K562 (cell line): ENCODE measurements at regions not wholly inside any gene's neighbourhood (a gene's known extent, or its start where the extent isn't known, plus 50 kb on each side); places are given as distances from the start of the nearest gene placed in this dataset.

Source experiments
- ATAC-seq: fragments of 200-7000 bp; cut with Tn5 transposase; 3 replicates; pipeline ENCODE4 v1.9.1; 2020; ENCODE audit warnings: moderate library complexity
- BruUV-seq: library from RNA; stranded (reverse); fragments of 400-500 nt; replicated peaks from 2 replicates; lab custom pipeline; 2021; lab: Mats Ljungman, UMichigan
- CTCF ChIA-PET: fragments of 300-600 bp; formaldehyde crosslinking; extraction: SDS; loops from one replicate; lab custom pipeline; 2021; ENCODE audit warnings: low intra/inter-chr PET ratio; lab: Yijun Ruan, JAX
- POLR2A ChIA-PET: fragments of 300-600, 350-650 bp; sonication (Branson Sonifier 250); formaldehyde crosslinking; extraction: SDS; loops from one replicate; lab custom pipeline; 2021; ENCODE audit warnings: antibody characterized with exemption, inconsistent platforms; lab: Yijun Ruan, JAX
- DNase-seq, 4 experiments: peaks; one replicate each; pipeline versions ENCODE4 v3.0.0 to v3.0.0-alpha.2; 2011 to 2018; ENCODE audit warnings: low spot score in 3 of 4, mixed read lengths in 3 of 4; ENCODE audit errors: extremely low read depth in 1 of 4
- FAIRE-seq: peaks from 2 replicates; lab custom pipeline; 2011; peaks lifted over from hg19 to GRCh38; lab: Jason Lieb, UNC
- H2AFZ ChIP-seq: 2 replicates; pipeline ENCODE4 v1.6.0; 2011; ENCODE audit warnings: low read depth, low read length, control low read depth, inconsistent platforms
- H3K27ac ChIP-seq: fragments of 200-600 bp; 3 replicates; pipeline ENCODE4 v1.8.0; 2011; ENCODE audit warnings: low read depth, mild to moderate bottlenecking, control low read depth, inconsistent platforms, low read length, moderate library complexity, mixed read lengths; ENCODE audit errors: extremely low read depth
- H3K27me3 ChIP-seq, 2 experiments: fragments of 300-600 bp in 1 of 2; 2 replicates in 1 of 2; 3 replicates in 1 of 2; pipeline versions ENCODE4 v1.6.0 to v1.8.0; 2011; ENCODE audit warnings: inconsistent platforms in 2 of 2, low read length in 2 of 2, mild to moderate bottlenecking in 1 of 2, mixed read lengths in 1 of 2, moderate library complexity in 1 of 2; ENCODE audit not compliant: control insufficient read depth in 2 of 2, insufficient read depth in 2 of 2
- H3K36me3 ChIP-seq: fragments of 300-600 bp; 3 replicates; pipeline ENCODE4 v1.8.0; 2011; ENCODE audit warnings: mild to moderate bottlenecking, low read length, inconsistent platforms; ENCODE audit not compliant: control insufficient read depth, insufficient read depth
- H3K4me1 ChIP-seq, 2 experiments: fragments of 200-600 bp in 1 of 2; replicated peaks in 1 of 2; 2 replicates in 1 of 2; 3 replicates in 1 of 2; pipeline versions ENCODE4 v1.5.1 to v1.8.0; 2011; ENCODE audit warnings: inconsistent platforms in 2 of 2, low read length in 2 of 2, mild to moderate bottlenecking in 1 of 2, mixed read lengths in 1 of 2, moderate library complexity in 1 of 2; ENCODE audit not compliant: control insufficient read depth in 2 of 2, insufficient read depth in 2 of 2
- H3K4me2 ChIP-seq: 2 replicates; pipeline ENCODE4 v1.6.1; 2011; ENCODE audit warnings: low read length, control low read depth, inconsistent platforms, mixed read lengths; ENCODE audit not compliant: insufficient read depth
- H3K4me3 ChIP-seq: fragments of 200-600 bp; sonication (generic), shearing (Covaris generic); 2 replicates; pipeline ENCODE4 v1.5.1; 2016; ENCODE audit warnings: control low read depth, inconsistent platforms
- H3K79me2 ChIP-seq: fragments of 200-600 bp; 3 replicates; pipeline ENCODE4 v1.8.0; 2011; ENCODE audit warnings: low read length, inconsistent platforms; ENCODE audit not compliant: control insufficient read depth, insufficient read depth
- H3K9ac ChIP-seq, 2 experiments: 2 replicates each; pipeline versions ENCODE4 v1.6.0 to v1.6.1; 2011; ENCODE audit warnings: low read depth in 2 of 2, low read length in 2 of 2, control low read depth in 1 of 2, inconsistent platforms in 1 of 2, mild to moderate bottlenecking in 1 of 2, mixed read lengths in 1 of 2; ENCODE audit not compliant: insufficient read depth in 1 of 2
- H3K9me1 ChIP-seq: one replicate; pipeline ENCODE4 v1.6.0; 2011; ENCODE audit warnings: inconsistent platforms, mild to moderate bottlenecking, low read length, moderate library complexity; ENCODE audit not compliant: control insufficient read depth, insufficient read depth
- H3K9me3 ChIP-seq: replicated peaks from 2 replicates; pipeline ENCODE4 v1.5.1; 2011; ENCODE audit warnings: low read depth, low read length, inconsistent platforms; ENCODE audit not compliant: control insufficient read depth, insufficient read depth
- H4K20me1 ChIP-seq: replicated peaks from 2 replicates; pipeline ENCODE4 v1.6.1; 2011; ENCODE audit warnings: low read length, inconsistent platforms, mixed read lengths; ENCODE audit not compliant: control insufficient read depth, insufficient read depth
- ARNT ChIP-seq, 2 experiments: fragments of 450-650 bp; IDR thresholded peaks; 2 replicates each; pipeline ENCODE4 v1.6.1; 2016; ENCODE audit warnings: mild to moderate bottlenecking in 1 of 2
- CTBP1 ChIP-seq: fragments of 450-650 bp; IDR thresholded peaks from 2 replicates; pipeline ENCODE4 v1.6.1; 2016; ENCODE audit warnings: borderline replicate concordance
- EGR1 ChIP-seq: fragments of 450-650 bp; conservative IDR thresholded peaks from 2 replicates; pipeline ENCODE4 v1.6.1; 2017; ENCODE audit warnings: mild to moderate bottlenecking
- HNRNPH1 ChIP-seq: fragments of 200-400 bp; formaldehyde crosslinking; optimal IDR thresholded peaks from 2 replicates; pipeline ENCODE3; 2017; ENCODE audit warnings: low read depth, mild to moderate bottlenecking, low read length, moderate library complexity
- KLF6 ChIP-seq: fragments of 250-450 bp; sonication (Bioruptor Pico); IDR thresholded peaks from 2 replicates; pipeline ENCODE4 v1.4.0; 2020; ENCODE audit warnings: mild to moderate bottlenecking, moderate library complexity, borderline replicate concordance
- NEUROD1 ChIP-seq: fragments of 150-350 bp; IDR thresholded peaks from 2 replicates; pipeline ENCODE4 v1.6.1; 2014; ENCODE audit warnings: borderline replicate concordance, low read length, low read depth; ENCODE audit not compliant: partially characterized antibody
- NFE2L1 ChIP-seq: fragments of 450-650 bp; IDR thresholded peaks from 2 replicates; pipeline ENCODE4 v1.6.1; 2016; ENCODE audit warnings: missing genetic modification characterization, low read depth, mild to moderate bottlenecking, missing compliant biosample characterization, moderate library complexity, borderline replicate concordance
- POLR2G ChIP-seq: fragments of 200-400 bp; formaldehyde crosslinking; IDR thresholded peaks from 2 replicates; pipeline ENCODE4 v1.6.1; 2017; ENCODE audit warnings: low read depth, mild to moderate bottlenecking, antibody characterized with exemption, low read length, moderate library complexity
- SUPT5H ChIP-seq: fragments of 450-650 bp; IDR thresholded peaks from 2 replicates; pipeline ENCODE4 v1.6.1; 2016
- TRIM28 ChIP-seq: fragments of 450-650 bp; IDR thresholded peaks from 2 replicates; pipeline ENCODE4 v1.6.1; 2017
- ZC3H4 ChIP-seq: sonication (generic); formaldehyde crosslinking; IDR thresholded peaks from 2 replicates; pipeline ENCODE4 v1.9.0; 2021; ENCODE audit warnings: missing genetic modification reagents, borderline replicate concordance
- ZNF165 ChIP-seq: fragments of 250-450 bp; sonication (Bioruptor Pico); IDR thresholded peaks from 2 replicates; pipeline ENCODE4 v1.4.0; 2020; ENCODE audit warnings: borderline replicate concordance
- ZNF408 ChIP-seq: fragments of 250-450 bp; sonication (Bioruptor Pico); IDR thresholded peaks from 2 replicates; pipeline ENCODE4 v1.4.0; 2020; ENCODE audit warnings: low read depth, mild to moderate bottlenecking, moderate library complexity
- ZNF644 ChIP-seq: fragments of 200-800 bp; sonication (Bioruptor generic); IDR thresholded peaks from 2 replicates; pipeline ENCODE4 v1.6.1; 2016; ENCODE audit warnings: low read depth, missing genetic modification characterization, missing compliant biosample characterization
- WGBS: fragments of 100-300 bp; shearing (Covaris generic); methylation state at CpG from one replicate; pipeline ENCODE4 v1.1.6; 2016; ENCODE audit warnings: low coverage, mixed read lengths; ENCODE audit not compliant: insufficient coverage; ENCODE audit errors: missing lambda C conversion rate; 5-methylcytosine and 5-hydroxymethylcytosine counted together
- in situ Hi-C: fragments of 300-500 bp; cut with MboI; formaldehyde crosslinking; loops from 4 replicates; pipeline ENCODE4 v1.15.0; 2018; ENCODE audit warnings: inconsistent platforms, mixed read lengths
- intact Hi-C: fragments of 100-400 bp; cut with micrococcal nuclease; formaldehyde crosslinking; loops from 2 replicates; pipeline ENCODE4 v1.14.2; 2022

DNA sequence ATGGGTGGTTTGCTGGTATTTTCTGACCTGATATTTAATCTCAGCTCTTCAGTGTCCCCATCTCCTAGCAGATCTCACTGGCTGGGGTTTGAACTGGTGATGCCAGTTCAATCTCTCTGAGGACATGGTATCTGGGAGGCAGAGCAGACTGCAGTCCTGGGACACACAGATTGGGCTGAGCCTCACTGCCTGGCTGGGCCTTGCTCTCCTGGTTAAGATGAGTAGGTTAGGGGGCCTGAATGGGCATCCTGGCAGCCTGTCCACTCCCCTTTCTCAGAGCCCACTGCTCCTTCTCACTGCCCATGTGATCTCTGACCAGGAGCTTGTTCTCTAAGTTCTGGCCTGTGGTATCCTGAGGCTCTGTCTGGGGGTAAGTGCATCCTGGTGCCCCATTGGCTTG, 363.4 kb downstream of the GLRX3 start:
- Histone ChIP-seq H4K20me1 (no peaks in the 10 kb centered on the region), H3K27ac (no peak overlapping the region), H3K36me3 (no peaks in the 10 kb centered on the region), H3K9me1 (no peaks in the 10 kb centered on the region), H2AFZ (no peak overlapping the region), H3K27me3 (no peaks in the 10 kb centered on the region), H3K9ac (no peak overlapping the region), H3K4me2 (no peak overlapping the region), H3K4me1 (no peaks in the 10 kb centered on the region), H3K9me3 (no peaks in the 10 kb centered on the region; the same call in 1 of the 2 replicates), H3K79me2 (no peaks in the 10 kb centered on the region), H3K4me3 (no peak overlapping the region)
- TF ChIP-seq EGR1 = no peak
- TF ChIP-seq ZNF165 (CRISPR knock-in tag) = no peak
- TF ChIP-seq ZC3H4 (CRISPR knock-in tag) = no peak
- no TSS peak for BruUV-seq
- FAIRE-seq (no peak), DNase-seq (no peak), ATAC-seq (no peak)
- in situ Hi-C loops (no loop called here), intact Hi-C loops (no loop called here)
- CTCF ChIA-PET = no interaction called here
- POLR2A ChIA-PET = no interaction called here

DNA sequence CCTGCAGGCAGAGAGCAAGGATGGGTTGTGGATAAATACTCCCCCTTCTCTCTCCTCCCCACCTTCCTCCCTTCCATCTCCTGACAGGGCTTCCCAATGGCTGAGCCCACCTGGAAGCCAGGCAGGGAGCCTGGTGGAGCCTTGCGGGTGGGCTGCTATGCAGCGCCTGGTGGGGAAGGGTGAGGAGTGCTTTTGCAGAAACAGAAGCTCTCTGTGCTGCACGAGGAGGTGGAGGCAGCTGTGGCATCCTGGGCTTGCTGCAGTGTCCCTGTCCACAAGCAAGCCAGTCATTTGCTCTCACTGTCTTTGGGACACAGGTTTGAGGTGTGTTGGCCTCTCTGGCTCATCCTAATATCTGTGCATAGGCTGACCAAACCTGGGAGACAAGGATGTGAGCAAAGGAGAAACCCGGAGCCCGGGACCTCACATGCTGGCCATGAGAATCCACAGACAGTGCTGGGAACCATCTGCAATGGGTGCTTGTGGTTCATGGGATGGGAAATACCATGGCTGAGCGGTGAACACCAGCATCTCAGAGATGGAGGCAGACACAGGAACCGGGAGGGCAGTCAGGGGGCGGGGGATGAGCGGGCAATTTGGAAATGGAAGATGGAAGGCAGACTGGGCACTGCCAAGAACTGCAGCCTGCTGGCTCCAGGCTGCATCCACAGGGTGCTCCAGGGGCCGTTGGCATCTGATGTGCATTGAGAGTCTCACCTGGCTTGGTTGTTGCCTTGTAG, 364.2 kb downstream of the GLRX3 start:
- in situ Hi-C loops = no loop called here
- BruUV-seq = no TSS peak
- H3K79me2 ChIP-seq = no peaks in the 10 kb centered on the region
- TF ChIP-seq NFE2L1 (tag) (no peak), TRIM28 (no peak), HNRNPH1 (no peak), ZNF644 (tag) (no peak), NEUROD1 (no peak), POLR2G (no peak), KLF6 (CRISPR knock-in tag) (no peak), SUPT5H (no peak), ARNT (IDR thresholded peaks at IDR 0.05) (no peak), CTBP1 (no peak), ZNF408 (CRISPR knock-in tag) (no peak)

More for the DNA sequence above, 364.2 kb downstream of the GLRX3 start:
- ChIA-PET POLR2A (no interaction called here), CTCF (no interaction called here)
- Histone ChIP-seq H3K9me1 (no peaks in the 10 kb centered on the region), H3K4me1 (no peaks in the 10 kb centered on the region), H3K27ac (no peak overlapping the region), H3K27me3 (no peaks in the 10 kb centered on the region), H2AFZ (no peak overlapping the region), H3K9me3 (no peaks in the 10 kb centered on the region; the same call in 1 of the 2 replicates), H3K4me3 (no peak overlapping the region), H3K4me2 (no peak overlapping the region), H4K20me1 (no peaks in the 10 kb centered on the region), H3K9ac (no peak overlapping the region), H3K36me3 (no peaks in the 10 kb centered on the region)
- DNase-seq = no peak
- ATAC-seq = no peak
- no peak for FAIRE-seq
- 2% methylated on average over 6 of the region's 10 CpGs for WGBS
- intact Hi-C loops = no loop called here
